ENCODE measurements at regions not wholly inside any gene's neighbourhood (a gene's known extent, or its start where the extent isn't known, plus 50 kb on each side); places are given as distances from the start of the nearest gene placed in this dataset.

- Histone ChIP-seq H3K4me3 (ENCODE audit: low read length) (no peak overlapping the region), H3K4me1 (ENCODE audit: insufficient read depth, low read length) (no peaks in the 10 kb centered on the region), H3K27me3 (ENCODE audit: insufficient read depth, low read length) (no peaks in the 10 kb centered on the region), H3K36me3 (ENCODE audit: insufficient read depth, low read length) (no peaks in the 10 kb centered on the region), H3K9me3 (ENCODE audit: low read length) (no peaks in the 10 kb centered on the region), H2AFZ (ENCODE audit: low read depth, low read length) (no peak overlapping the region)
Measured at GRCh38 chr4:45578874-45579273, 545.0 kb downstream of the GABRG1 start.

- Histone ChIP-seq H3K36me3 (ENCODE audit: insufficient read depth, low read length) (no peaks in the 10 kb centered on the region), H3K4me1 (ENCODE audit: insufficient read depth, low read length) (no peaks in the 10 kb centered on the region), H3K27me3 (ENCODE audit: insufficient read depth, low read length) (no peaks in the 10 kb centered on the region), H3K9me3 (ENCODE audit: low read length) (no peaks in the 10 kb centered on the region), H2AFZ (ENCODE audit: low read depth, low read length) (no peak overlapping the region), H3K4me3 (ENCODE audit: low read length) (no peak overlapping the region)
Measured at GRCh38 chr4:45576275-45576674, 547.6 kb downstream of the GABRG1 start.

GRCh38 chr4:45569619-45570018, 554.2 kb downstream of the GABRG1 start:
- H3K27me3 ChIP-seq (ENCODE audit: insufficient read depth, low read length) = no peaks in the 10 kb centered on the region
- no peaks in the 10 kb centered on the region for H3K9me3 ChIP-seq (ENCODE audit: low read length)
- no peak overlapping the region for H2AFZ ChIP-seq (ENCODE audit: low read depth, low read length)
- no peaks in the 10 kb centered on the region for H3K4me1 ChIP-seq (ENCODE audit: insufficient read depth, low read length)
- no peaks in the 10 kb centered on the region for H3K36me3 ChIP-seq (ENCODE audit: insufficient read depth, low read length)
- no peak overlapping the region for H3K4me3 ChIP-seq (ENCODE audit: low read length)

GRCh38 chr4:45568694-45569093, 555.2 kb downstream of the GABRG1 start:
- Histone ChIP-seq H3K36me3 (ENCODE audit: insufficient read depth, low read length) (no peaks in the 10 kb centered on the region), H3K4me3 (ENCODE audit: low read length) (no peak overlapping the region), H3K9me3 (ENCODE audit: low read length) (no peaks in the 10 kb centered on the region), H3K4me1 (ENCODE audit: insufficient read depth, low read length) (no peaks in the 10 kb centered on the region), H2AFZ (ENCODE audit: low read depth, low read length) (no peak overlapping the region), H3K27me3 (ENCODE audit: insufficient read depth, low read length) (no peaks in the 10 kb centered on the region)

- Histone ChIP-seq H3K27me3 (ENCODE audit: insufficient read depth, low read length) (no peaks in the 10 kb centered on the region), H2AFZ (ENCODE audit: low read depth, low read length) (no peak overlapping the region), H3K9me3 (ENCODE audit: low read length) (no peaks in the 10 kb centered on the region), H3K36me3 (ENCODE audit: insufficient read depth, low read length) (no peaks in the 10 kb centered on the region), H3K4me3 (ENCODE audit: low read length) (no peak overlapping the region), H3K4me1 (ENCODE audit: insufficient read depth, low read length) (no peaks in the 10 kb centered on the region)
Measured at GRCh38 chr4:45566896-45567603, 556.8 kb downstream of the GABRG1 start.

- Histone ChIP-seq H3K9me3 (ENCODE audit: low read length) (no peaks in the 10 kb centered on the region), H3K27me3 (ENCODE audit: insufficient read depth, low read length) (no peaks in the 10 kb centered on the region), H3K36me3 (ENCODE audit: insufficient read depth, low read length) (no peaks in the 10 kb centered on the region), H3K4me3 (ENCODE audit: low read length) (no peak overlapping the region), H3K4me1 (ENCODE audit: insufficient read depth, low read length) (peaks cover 6% of the 10 kb centered on the region), H2AFZ (ENCODE audit: low read depth, low read length) (no peak overlapping the region)
Measured at GRCh38 chr4:45554423-45554822, 569.4 kb downstream of the GABRG1 start.

- H3K27me3 ChIP-seq (ENCODE audit: insufficient read depth, low read length) = no peaks in the 10 kb centered on the region
- no peaks in the 10 kb centered on the region for H3K36me3 ChIP-seq (ENCODE audit: insufficient read depth, low read length)
- no peak overlapping the region for H2AFZ ChIP-seq (ENCODE audit: low read depth, low read length)
- no peaks in the 10 kb centered on the region for H3K9me3 ChIP-seq (ENCODE audit: low read length)
- no peak overlapping the region for H3K4me3 ChIP-seq (ENCODE audit: low read length)
- peaks cover 6% of the 10 kb centered on the region for H3K4me1 ChIP-seq (ENCODE audit: insufficient read depth, low read length)
Measured at GRCh38 chr4:45550766-45551366, 573.0 kb downstream of the GABRG1 start.

- Histone ChIP-seq H3K36me3 (ENCODE audit: insufficient read depth, low read length) (no peaks in the 10 kb centered on the region), H2AFZ (ENCODE audit: low read depth, low read length) (no peak overlapping the region), H3K27me3 (ENCODE audit: insufficient read depth, low read length) (no peaks in the 10 kb centered on the region), H3K4me3 (ENCODE audit: low read length) (no peak overlapping the region), H3K9me3 (ENCODE audit: low read length) (no peaks in the 10 kb centered on the region), H3K4me1 (ENCODE audit: insufficient read depth, low read length) (no peaks in the 10 kb centered on the region)
Measured at GRCh38 chr4:45539142-45539814, 584.6 kb downstream of the GABRG1 start.

GRCh38 chr4:45530498-45530897, 593.4 kb downstream of the GABRG1 start:
- Histone ChIP-seq H3K9me3 (ENCODE audit: low read length) (no peaks in the 10 kb centered on the region), H3K36me3 (ENCODE audit: insufficient read depth, low read length) (no peaks in the 10 kb centered on the region), H2AFZ (ENCODE audit: low read depth, low read length) (no peak overlapping the region), H3K4me3 (ENCODE audit: low read length) (no peak overlapping the region), H3K27me3 (ENCODE audit: insufficient read depth, low read length) (no peaks in the 10 kb centered on the region), H3K4me1 (ENCODE audit: insufficient read depth, low read length) (no peaks in the 10 kb centered on the region)

- no peak overlapping the region for H2AFZ ChIP-seq (ENCODE audit: low read depth, low read length)
- H3K27me3 ChIP-seq (ENCODE audit: insufficient read depth, low read length) = no peaks in the 10 kb centered on the region
- no peaks in the 10 kb centered on the region for H3K4me1 ChIP-seq (ENCODE audit: insufficient read depth, low read length)
- H3K9me3 ChIP-seq (ENCODE audit: low read length) = no peaks in the 10 kb centered on the region
- no peaks in the 10 kb centered on the region for H3K36me3 ChIP-seq (ENCODE audit: insufficient read depth, low read length)
- no peak overlapping the region for H3K4me3 ChIP-seq (ENCODE audit: low read length)
Measured at GRCh38 chr4:45527160-45527559, 596.7 kb downstream of the GABRG1 start.

GRCh38 chr4:45518832-45519231, 605.0 kb downstream of the GABRG1 start:
- Histone ChIP-seq H3K9me3 (ENCODE audit: low read length) (no peaks in the 10 kb centered on the region), H3K36me3 (ENCODE audit: insufficient read depth, low read length) (no peaks in the 10 kb centered on the region), H2AFZ (ENCODE audit: low read depth, low read length) (no peak overlapping the region), H3K4me1 (ENCODE audit: insufficient read depth, low read length) (no peaks in the 10 kb centered on the region), H3K27me3 (ENCODE audit: insufficient read depth, low read length) (no peaks in the 10 kb centered on the region), H3K4me3 (ENCODE audit: low read length) (no peak overlapping the region)

GRCh38 chr4:45502471-45502870, 621.4 kb downstream of the GABRG1 start:
- Histone ChIP-seq H3K27me3 (ENCODE audit: insufficient read depth, low read length) (no peaks in the 10 kb centered on the region), H3K36me3 (ENCODE audit: insufficient read depth, low read length) (no peaks in the 10 kb centered on the region), H3K9me3 (ENCODE audit: low read length) (no peaks in the 10 kb centered on the region), H2AFZ (ENCODE audit: low read depth, low read length) (no peak overlapping the region), H3K4me1 (ENCODE audit: insufficient read depth, low read length) (peaks cover 3% of the 10 kb centered on the region), H3K4me3 (ENCODE audit: low read length) (no peak overlapping the region)

GRCh38 chr4:45484740-45485139, 639.1 kb downstream of the GABRG1 start:
- H3K4me3 ChIP-seq (ENCODE audit: low read length) = no peak overlapping the region
- no peak overlapping the region for H2AFZ ChIP-seq (ENCODE audit: low read depth, low read length)
- no peaks in the 10 kb centered on the region for H3K9me3 ChIP-seq (ENCODE audit: low read length)
- H3K36me3 ChIP-seq (ENCODE audit: insufficient read depth, low read length) = no peaks in the 10 kb centered on the region
- H3K27me3 ChIP-seq (ENCODE audit: insufficient read depth, low read length) = no peaks in the 10 kb centered on the region
- no peaks in the 10 kb centered on the region for H3K4me1 ChIP-seq (ENCODE audit: insufficient read depth, low read length)
